DND-41 (cell line): ENCODE measurements at regions not wholly inside any gene's neighbourhood (a gene's known extent, or its start where the extent isn't known, plus 50 kb on each side); places are given as distances from the start of the nearest gene placed in this dataset.
A peak's percentile ranks its signal among the peaks of the same experiment; 100 is the strongest.

Source experiments
- ATAC-seq: fragments of 200-7000 bp; cut with Tn5 transposase; 3 replicates; pipeline ENCODE4 v1.9.1; 2021; ENCODE audit warnings: low read depth; ENCODE audit not compliant: insufficient read depth
- DNase-seq: peaks from one replicate; pipeline ENCODE4 v3.0.0-alpha.2; 2020
- H2AFZ ChIP-seq: 2 replicates; pipeline ENCODE4 v1.6.0; 2012; ENCODE audit warnings: low read depth, low read length
- H3K27ac ChIP-seq: 2 replicates; pipeline ENCODE4 v1.5.1; 2012; ENCODE audit warnings: low read length, inconsistent platforms
- H3K27me3 ChIP-seq: fragments of 200-600 bp; sonication (generic); 2 replicates; pipeline ENCODE4 v1.6.0; 2012; ENCODE audit warnings: low read length, mild to moderate bottlenecking, inconsistent platforms; ENCODE audit not compliant: insufficient read depth, poor library complexity
- H3K36me3 ChIP-seq: 2 replicates; pipeline ENCODE4 v1.5.1; 2012; ENCODE audit warnings: low read length, inconsistent platforms; ENCODE audit not compliant: insufficient read depth
- H3K4me1 ChIP-seq: 2 replicates; pipeline ENCODE4 v1.5.1; 2012; ENCODE audit warnings: mild to moderate bottlenecking, low read length; ENCODE audit not compliant: insufficient read depth
- H3K4me2 ChIP-seq: 2 replicates; pipeline ENCODE4 v1.6.0; 2012; ENCODE audit warnings: mild to moderate bottlenecking, moderate library complexity, low read length, inconsistent platforms; ENCODE audit not compliant: insufficient read depth
- H3K4me3 ChIP-seq, 2 experiments: fragments of 200-600 bp in 1 of 2; shearing (Covaris generic) in 1 of 2; 2 replicates each; pipeline ENCODE4 v1.5.1; 2012 to 2016; ENCODE audit warnings: inconsistent platforms in 2 of 2, low read length in 2 of 2, mild to moderate bottlenecking in 2 of 2, low read depth in 1 of 2, moderate library complexity in 1 of 2
- H3K79me2 ChIP-seq: 2 replicates; pipeline ENCODE4 v1.6.0; 2012; ENCODE audit warnings: low read length, inconsistent platforms; ENCODE audit not compliant: insufficient read depth
- H3K9ac ChIP-seq: 2 replicates; pipeline ENCODE4 v1.6.0; 2012; ENCODE audit warnings: low read depth, mild to moderate bottlenecking, inconsistent platforms, low read length, moderate library complexity
- H3K9me3 ChIP-seq: 2 replicates; pipeline ENCODE4 v1.5.1; 2012; ENCODE audit warnings: low read length, moderate library complexity, mild to moderate bottlenecking, inconsistent platforms; ENCODE audit not compliant: insufficient read depth, severe bottlenecking
- H4K20me1 ChIP-seq: 2 replicates; pipeline ENCODE4 v1.6.0; 2012; ENCODE audit warnings: low read length; ENCODE audit not compliant: insufficient read depth
- CTCF ChIP-seq: IDR thresholded peaks from 2 replicates; pipeline ENCODE4 v1.5.1; 2012; ENCODE audit warnings: borderline replicate concordance, low read length, moderate library complexity, mild to moderate bottlenecking; ENCODE audit not compliant: poor library complexity, severe bottlenecking; ENCODE audit errors: extremely low read depth
- EZH2 ChIP-seq: IDR thresholded peaks from 3 replicates; pipeline ENCODE4 v1.6.1; 2012; ENCODE audit warnings: borderline replicate concordance, low read depth, mild to moderate bottlenecking, moderate library complexity, low read length, inconsistent platforms; ENCODE audit not compliant: severe bottlenecking

DNA sequence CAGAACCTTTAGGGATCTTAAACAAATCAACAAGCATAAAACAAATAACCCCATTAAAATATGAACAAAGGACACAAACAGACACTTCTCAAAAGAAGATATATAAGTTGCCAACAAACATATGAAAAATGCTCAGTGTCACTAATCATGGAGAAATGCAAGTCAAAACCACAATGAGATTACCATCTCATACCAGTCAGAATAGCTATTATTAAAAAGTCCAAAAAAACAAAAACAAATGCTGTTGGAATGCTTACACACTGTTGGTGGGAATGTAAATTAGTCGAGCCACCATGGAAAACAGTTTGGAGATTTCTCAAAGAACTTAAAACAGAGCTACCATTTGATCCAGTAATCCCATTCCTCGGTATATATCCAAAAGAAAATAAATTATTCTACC lies 423.6 kb downstream of the OTOL1 start:
- DNase-seq (no peak), ATAC-seq (no peak)
- no peak overlapping the region for H3K27ac ChIP-seq
- TF ChIP-seq CTCF, result no peak
- no peak for TF ChIP-seq EZH2
- H3K9ac ChIP-seq, result no peak overlapping the region
- no peaks in the 10 kb centered on the region for H3K36me3 ChIP-seq
- H4K20me1 ChIP-seq, result no peaks in the 10 kb centered on the region
- 0 out of 2 replicates have a peak, but pooled peaks cover under 1% of the 10 kb centered on the region for H3K4me1 ChIP-seq
- H3K9me3 ChIP-seq, result peaks cover 4% of the 10 kb centered on the region
- H3K4me2 ChIP-seq, result no peak overlapping the region
- no peak overlapping the region for H2AFZ ChIP-seq
- H3K27me3 ChIP-seq, result no peaks in the 10 kb centered on the region
- no peak overlapping the region for H3K4me3 ChIP-seq
- H3K79me2 ChIP-seq, result no peaks in the 10 kb centered on the region

GRCh38 chr3:161925749-161926360 lies 429.2 kb downstream of the OTOL1 start:
- no peak for ATAC-seq
- Histone ChIP-seq H3K79me2 (no peaks in the 10 kb centered on the region), H3K4me3 (no peak overlapping the region), H3K27me3 (no peaks in the 10 kb centered on the region), H3K9me3 (peaks cover 7% of the 10 kb centered on the region), H4K20me1 (no peaks in the 10 kb centered on the region), H3K4me2 (no peak overlapping the region), H3K4me1 (no peaks in the 10 kb centered on the region), H3K27ac (no peak overlapping the region), H3K9ac (no peak overlapping the region), H2AFZ (no peak overlapping the region), H3K36me3 (no peaks in the 10 kb centered on the region)
- DNase-seq, result no peak
- peak; percentile 42 for TF ChIP-seq CTCF
- TF ChIP-seq EZH2, result no peak

GRCh38 chr3:161927131-161927530 lies 430.5 kb downstream of the OTOL1 start:
- H4K20me1 ChIP-seq, result no peaks in the 10 kb centered on the region
- H2AFZ ChIP-seq, result no peak overlapping the region
- DNase-seq, result no peak
- no peaks in the 10 kb centered on the region for H3K79me2 ChIP-seq
- no peak overlapping the region for H3K9ac ChIP-seq
- H3K9me3 ChIP-seq, result peaks cover 7% of the 10 kb centered on the region
- H3K4me3 ChIP-seq, result no peak overlapping the region
- H3K27me3 ChIP-seq, result no peaks in the 10 kb centered on the region
- H3K4me2 ChIP-seq, result no peak overlapping the region
- no peaks in the 10 kb centered on the region for H3K4me1 ChIP-seq
- no peak for ATAC-seq
- TF ChIP-seq CTCF, result no peak
- no peak for TF ChIP-seq EZH2
- H3K36me3 ChIP-seq, result no peaks in the 10 kb centered on the region
- H3K27ac ChIP-seq, result no peak overlapping the region
